Astrocyte (in vitro differentiated cells and primary cell): ENCODE measurements at regions not wholly inside any gene's neighbourhood (a gene's known extent, or its start where the extent isn't known, plus 50 kb on each side); places are given as distances from the start of the nearest gene placed in this dataset.

Source experiments
- CTCF ChIP-seq: IDR thresholded peaks from 2 replicates; pipeline ENCODE4 v1.5.1; 2011; ENCODE audit warnings: low read depth, mild to moderate bottlenecking, inconsistent platforms, low read length, moderate library complexity; ENCODE audit not compliant: insufficient read depth
- EZH2 ChIP-seq: IDR thresholded peaks from 2 replicates; pipeline ENCODE4 v1.6.1; 2012; ENCODE audit warnings: mild to moderate bottlenecking, low read length, inconsistent platforms; ENCODE audit not compliant: insufficient read depth

GRCh38 chr2:43055086-43055912 lies 171.1 kb downstream of the ZFP36L2 start:
- TF ChIP-seq EZH2, result no peak
- TF ChIP-seq CTCF, result no peak
